Brain microvascular endothelial cell (primary cell): ENCODE measurements at regions not wholly inside any gene's neighbourhood (a gene's known extent, or its start where the extent isn't known, plus 50 kb on each side); places are given as distances from the start of the nearest gene placed in this dataset.

Experiments
- DNase-seq: peaks from one replicate; pipeline ENCODE4 v3.0.0-alpha.2; 2020
- H3K27ac ChIP-seq: fragments of 250-450 bp; sonication (Bioruptor Pico); 2 replicates; pipeline ENCODE4 v1.5.1; 2020; ENCODE audit warnings: mild to moderate bottlenecking, moderate library complexity
- H3K27me3 ChIP-seq: fragments of 250-450 bp; sonication (Bioruptor Pico); replicated peaks from 2 replicates; pipeline ENCODE4 v1.5.1; 2020; ENCODE audit warnings: mild to moderate bottlenecking
- H3K36me3 ChIP-seq: fragments of 250-450 bp; sonication (Bioruptor Pico); replicated peaks from 2 replicates; pipeline ENCODE4 v1.5.1; 2020; ENCODE audit warnings: mild to moderate bottlenecking
- H3K4me3 ChIP-seq: 2 replicates; pipeline ENCODE4 v1.5.1; 2011; ENCODE audit warnings: low read depth, mild to moderate bottlenecking, control low read depth, low read length, moderate library complexity
- in situ Hi-C: cut with HindIII; loops from 2 replicates; pipeline ENCODE4 v1.10.0; 2017; ENCODE audit warnings: low sequenced_read_pairs, low pct_ligation_motif_present
- TF ChIP-seq, protein P1 (sequence below): IDR thresholded peaks from 2 replicates; pipeline ENCODE4 v1.5.1; 2011; ENCODE audit warnings: low read depth, mild to moderate bottlenecking, moderate library complexity, low read length, control low read depth, inconsistent platforms; ENCODE audit errors: missing control alignments

GRCh38 chr6:103677290-103677689 lies 1182.4 kb downstream of the HACE1 start:
- no peaks in the 10 kb centered on the region for H3K27me3 ChIP-seq
- H3K4me3 ChIP-seq: no peak overlapping the region
- no peaks in the 10 kb centered on the region for H3K36me3 ChIP-seq
- no peak overlapping the region for H3K27ac ChIP-seq
- TF ChIP-seq, protein P1, sequence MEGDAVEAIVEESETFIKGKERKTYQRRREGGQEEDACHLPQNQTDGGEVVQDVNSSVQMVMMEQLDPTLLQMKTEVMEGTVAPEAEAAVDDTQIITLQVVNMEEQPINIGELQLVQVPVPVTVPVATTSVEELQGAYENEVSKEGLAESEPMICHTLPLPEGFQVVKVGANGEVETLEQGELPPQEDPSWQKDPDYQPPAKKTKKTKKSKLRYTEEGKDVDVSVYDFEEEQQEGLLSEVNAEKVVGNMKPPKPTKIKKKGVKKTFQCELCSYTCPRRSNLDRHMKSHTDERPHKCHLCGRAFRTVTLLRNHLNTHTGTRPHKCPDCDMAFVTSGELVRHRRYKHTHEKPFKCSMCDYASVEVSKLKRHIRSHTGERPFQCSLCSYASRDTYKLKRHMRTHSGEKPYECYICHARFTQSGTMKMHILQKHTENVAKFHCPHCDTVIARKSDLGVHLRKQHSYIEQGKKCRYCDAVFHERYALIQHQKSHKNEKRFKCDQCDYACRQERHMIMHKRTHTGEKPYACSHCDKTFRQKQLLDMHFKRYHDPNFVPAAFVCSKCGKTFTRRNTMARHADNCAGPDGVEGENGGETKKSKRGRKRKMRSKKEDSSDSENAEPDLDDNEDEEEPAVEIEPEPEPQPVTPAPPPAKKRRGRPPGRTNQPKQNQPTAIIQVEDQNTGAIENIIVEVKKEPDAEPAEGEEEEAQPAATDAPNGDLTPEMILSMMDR: no peak
- DNase-seq: no peak
- in situ Hi-C loops: no loop called here

DNA sequence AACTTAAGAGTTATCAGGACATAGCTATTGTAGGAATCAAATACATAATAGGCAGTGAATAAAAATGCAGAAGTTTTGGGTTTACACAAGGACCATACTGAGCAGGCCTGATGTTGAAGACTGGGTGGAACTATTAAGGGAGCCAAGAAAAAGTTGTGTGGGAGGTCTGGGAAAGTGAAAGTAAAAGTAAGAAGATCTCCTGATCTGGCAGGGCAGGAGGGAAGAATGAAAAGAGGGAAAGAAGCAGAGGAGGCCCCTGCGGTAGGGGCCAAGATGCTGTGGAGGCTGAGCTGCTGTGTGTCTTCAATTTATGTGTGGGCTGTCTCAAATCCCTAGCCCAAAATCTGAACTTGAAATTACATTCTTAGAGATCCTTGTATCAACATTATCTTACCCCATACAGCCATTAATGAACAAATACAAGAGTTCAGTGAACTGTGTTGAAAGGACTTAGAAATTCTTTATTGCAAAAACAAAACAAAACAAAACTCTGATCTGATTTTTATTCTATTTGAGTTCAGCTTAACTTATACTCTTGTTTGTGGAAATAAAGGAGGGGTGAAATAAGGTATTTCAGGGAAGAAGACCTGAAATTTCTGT lies 1183.8 kb downstream of the HACE1 start:
- in situ Hi-C loops: no loop called here
- DNase-seq: peak; percentile 17
- Histone ChIP-seq H3K27me3 (no peaks in the 10 kb centered on the region), H3K36me3 (no peaks in the 10 kb centered on the region), H3K4me3 (no peak overlapping the region), H3K27ac (no peak overlapping the region)
- TF ChIP-seq, protein P1: no peak

DNA sequence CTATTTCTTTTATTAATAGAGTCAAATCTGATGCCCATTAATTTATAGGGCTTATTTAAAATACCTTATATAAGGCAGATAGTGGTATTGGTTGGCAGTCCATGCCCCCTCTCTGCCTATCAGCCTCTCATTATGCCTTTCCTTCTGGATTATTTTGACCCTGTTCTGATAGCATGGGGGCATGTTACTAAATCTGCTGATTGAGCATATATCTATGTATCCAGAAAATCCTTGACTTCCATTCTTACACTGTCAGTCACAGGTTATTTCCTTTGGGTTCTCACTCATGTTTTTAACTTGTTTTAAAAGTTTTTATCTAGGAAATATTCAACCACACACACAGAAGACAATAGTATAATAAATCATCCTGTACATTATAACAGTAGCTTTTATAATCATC lies 1184.9 kb downstream of the HACE1 start:
- no peaks in the 10 kb centered on the region for H3K27me3 ChIP-seq
- in situ Hi-C loops: no loop called here
- TF ChIP-seq, protein P1: no peak

DNA sequence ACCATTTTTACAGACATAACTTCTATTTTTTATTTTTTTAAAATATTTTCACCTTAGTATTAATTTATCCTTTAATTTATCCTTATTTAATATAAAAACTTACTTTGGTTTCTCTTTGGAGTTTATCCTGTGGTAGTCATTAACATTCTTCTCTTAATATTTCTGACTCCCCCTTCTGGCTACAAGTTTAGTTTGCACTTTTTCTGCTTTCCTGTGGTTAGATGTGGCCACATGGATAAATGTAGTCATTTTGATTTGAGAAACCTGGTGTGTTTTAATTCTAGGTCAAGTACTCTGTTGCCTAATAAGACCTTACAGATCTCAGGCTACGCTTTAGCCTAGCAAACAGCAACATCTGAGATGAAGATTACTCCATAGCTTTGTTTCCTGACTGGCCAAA lies 1187.5 kb downstream of the HACE1 start:
- Histone ChIP-seq H3K27me3 (no peaks in the 10 kb centered on the region), H3K4me3 (no peak overlapping the region), H3K27ac (no peak overlapping the region), H3K36me3 (no peaks in the 10 kb centered on the region)
- in situ Hi-C loops: no loop called here
- DNase-seq: peak; percentile 3
- TF ChIP-seq, protein P1: peak; percentile 10

More for the DNA sequence above, 1184.9 kb downstream of the HACE1 start:
- no peak for DNase-seq
- Histone ChIP-seq H3K27ac (no peak overlapping the region), H3K4me3 (no peak overlapping the region), H3K36me3 (no peaks in the 10 kb centered on the region)

DNA sequence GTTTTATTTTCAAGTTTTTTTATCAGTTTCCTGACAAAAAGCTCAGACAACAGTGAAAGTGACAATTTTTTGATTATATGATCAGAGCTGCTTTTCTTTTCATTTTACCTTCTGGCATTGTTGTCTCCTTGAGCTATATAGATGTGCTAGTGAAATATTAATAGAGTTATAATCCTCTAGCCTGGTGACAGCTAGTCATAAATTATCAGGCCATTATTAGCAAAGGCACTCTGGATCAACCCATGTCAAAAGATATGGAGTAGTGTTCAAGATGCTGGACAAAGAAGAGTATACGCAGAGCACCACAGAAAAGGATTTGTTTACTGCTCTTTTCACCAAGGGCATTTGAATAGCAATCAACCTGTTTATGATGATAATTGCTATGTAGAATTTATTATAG lies 1230.1 kb downstream of the HACE1 start:
- in situ Hi-C loops: no loop called here
- Histone ChIP-seq H3K36me3 (no peaks in the 10 kb centered on the region), H3K27ac (no peak overlapping the region), H3K27me3 (no peaks in the 10 kb centered on the region), H3K4me3 (no peak overlapping the region)
- TF ChIP-seq, protein P1: no peak
- DNase-seq: no peak

GRCh38 chr6:103617642-103618041 lies 1242.1 kb downstream of the HACE1 start:
- H3K27me3 ChIP-seq: no peaks in the 10 kb centered on the region
- H3K27ac ChIP-seq: no peak overlapping the region
- no peaks in the 10 kb centered on the region for H3K36me3 ChIP-seq
- TF ChIP-seq, protein P1: no peak
- no peak overlapping the region for H3K4me3 ChIP-seq
- DNase-seq: no peak
- in situ Hi-C loops: no loop called here
